ENCODE measurements at regions not wholly inside any gene's neighbourhood (a gene's known extent, or its start where the extent isn't known, plus 50 kb on each side); places are given as distances from the start of the nearest gene placed in this dataset.
"Not testable (repeated sequence)": the region's sequence is repeated elsewhere in the genome, so short reads cannot be mapped to it uniquely, and the experiment has no call there.

DNA sequence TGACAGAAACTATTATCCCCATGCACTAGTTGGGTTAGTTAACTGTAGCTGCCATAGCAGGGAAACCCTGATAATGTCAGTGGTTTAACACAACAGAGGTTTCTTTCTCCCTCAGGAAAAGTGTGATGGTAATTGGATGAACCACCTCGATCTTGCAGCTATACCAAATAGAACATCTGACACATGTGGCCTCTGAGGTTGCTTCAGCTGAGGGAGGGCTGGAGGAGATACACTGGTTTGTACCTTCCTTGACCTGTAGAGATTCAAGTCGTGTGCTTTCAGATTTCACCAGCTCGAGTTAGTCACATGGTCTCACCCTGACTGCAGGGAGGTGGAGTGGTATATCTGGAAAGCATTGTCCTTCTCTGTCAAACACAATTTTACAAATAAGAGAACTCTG is 147.2 kb upstream of the SFRP2 start:
- DNase-seq (ENCODE audit: low spot score): no peak

DNA sequence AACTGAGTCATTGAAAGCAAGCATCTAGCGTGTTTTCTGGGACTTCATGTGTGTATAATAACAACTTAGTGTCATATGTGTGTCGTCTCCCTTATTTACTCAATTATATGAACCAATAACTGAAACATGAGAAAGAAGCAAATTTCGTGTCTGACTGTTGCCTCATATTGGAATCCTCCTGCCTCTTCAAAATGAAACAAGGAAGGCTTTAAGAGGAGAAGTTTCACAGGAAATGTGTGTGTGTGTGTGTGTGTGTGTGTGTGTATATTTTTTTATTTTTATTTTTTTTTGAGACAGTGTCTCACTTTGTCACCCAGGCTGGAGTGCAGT is 145.8 kb upstream of the SFRP2 start:
- no peak for DNase-seq (ENCODE audit: low spot score)

DNA sequence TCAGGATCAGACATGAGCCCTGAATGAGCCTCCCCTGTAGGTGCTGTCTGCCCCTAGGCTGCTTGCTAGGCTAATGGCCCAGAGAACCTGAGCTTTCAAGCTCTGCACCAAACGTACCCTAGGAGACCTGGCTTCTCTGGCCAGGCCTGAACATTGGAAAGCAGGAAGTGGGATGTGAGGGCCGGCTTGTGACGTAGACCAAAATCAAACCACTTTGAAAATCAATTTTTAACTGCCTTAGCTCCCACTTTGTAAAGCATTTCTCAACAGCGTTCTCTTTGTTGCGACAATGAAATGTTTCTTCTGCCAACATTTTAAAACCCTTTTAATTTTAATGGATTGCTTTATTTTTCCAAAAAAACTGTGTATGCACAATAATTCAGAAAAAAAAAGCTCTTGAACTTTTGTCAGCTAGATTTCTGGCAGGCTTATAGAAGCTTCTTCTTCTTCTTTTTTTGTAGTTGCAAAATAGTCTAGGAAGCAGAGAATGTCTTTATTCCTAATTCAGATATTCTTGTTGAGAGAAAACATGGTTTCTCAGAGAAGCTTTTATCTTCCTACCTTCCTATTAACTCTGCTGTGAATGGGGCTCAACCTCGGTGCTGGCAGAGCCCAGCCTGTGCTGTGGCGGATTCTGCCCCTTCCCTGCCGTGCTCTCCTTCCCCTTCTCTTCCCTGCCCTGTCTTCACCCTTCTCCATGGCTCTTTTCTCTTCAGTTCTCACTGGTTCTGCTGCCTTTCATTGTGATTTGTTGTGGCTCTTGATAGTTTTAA is 145.2 kb upstream of the SFRP2 start:
- no peak for DNase-seq (ENCODE audit: low spot score)

DNA sequence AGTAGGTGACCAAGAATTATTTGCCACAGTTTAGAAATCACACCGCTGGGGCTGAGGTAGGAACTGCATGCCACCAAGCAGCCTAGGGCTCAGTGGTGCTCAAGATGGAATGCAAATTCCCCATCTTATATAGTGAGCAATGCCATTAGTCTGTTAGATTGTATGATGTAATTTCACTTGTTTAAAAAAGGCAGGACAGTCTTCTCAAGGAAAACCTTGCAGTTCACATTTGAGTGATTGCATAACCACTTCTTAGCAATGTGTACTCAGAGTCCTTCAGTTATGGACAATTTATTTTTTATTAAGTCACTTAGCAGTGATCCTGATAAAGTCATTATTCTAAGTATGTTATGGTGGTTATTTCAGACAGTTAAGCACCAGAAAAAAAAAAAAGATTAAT is 142.9 kb upstream of the SFRP2 start:
- DNase-seq (ENCODE audit: low spot score): no peak

DNA sequence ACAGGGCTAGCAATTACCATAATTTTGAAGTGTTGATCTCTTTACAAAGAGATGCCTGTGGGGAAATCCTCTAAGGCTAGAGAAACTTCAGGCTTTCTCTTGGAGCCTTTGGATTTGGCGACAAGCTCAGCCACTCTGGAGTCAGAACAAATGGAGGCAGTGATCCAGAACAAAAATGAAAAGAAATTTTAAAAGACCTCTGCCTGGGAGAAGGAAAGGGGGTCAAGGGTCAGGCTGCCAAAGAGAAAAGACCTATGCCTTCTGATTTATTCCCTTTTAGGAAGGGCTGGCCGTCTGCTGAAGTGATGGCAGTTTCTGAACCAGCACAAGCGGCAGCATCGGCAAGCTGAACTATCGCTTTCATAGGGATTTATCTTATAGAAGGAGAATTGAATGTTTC is 140.8 kb upstream of the SFRP2 start:
- no peak for DNase-seq (ENCODE audit: low spot score)

DNA sequence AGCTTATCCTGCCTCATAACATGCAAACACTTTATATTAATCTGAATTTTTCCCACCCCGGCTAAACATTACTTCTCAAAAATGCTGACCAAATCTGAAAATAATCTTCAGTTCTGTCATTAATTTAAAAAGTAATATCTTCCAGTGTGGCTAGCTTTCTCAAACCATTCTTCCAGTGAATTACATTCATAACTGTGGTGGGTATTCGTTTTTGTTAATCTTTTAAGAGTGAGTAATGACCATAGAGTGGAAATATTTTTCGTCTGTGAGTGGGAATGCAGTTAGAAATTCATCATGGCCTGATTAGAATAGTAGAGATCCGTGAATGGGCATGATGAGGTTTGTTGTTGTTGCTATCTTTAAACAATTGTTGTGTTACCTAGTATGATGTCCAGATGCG is 138.6 kb upstream of the SFRP2 start:
- no peak for DNase-seq (ENCODE audit: low spot score)

- DNase-seq (ENCODE audit: low spot score): no peak
Measured at GRCh38 chr4:153922148-153922547, 133.3 kb upstream of the SFRP2 start.

- no peak for DNase-seq (ENCODE audit: low spot score)
Measured at GRCh38 chr4:153919667-153920066, 130.8 kb upstream of the SFRP2 start.

- DNase-seq (ENCODE audit: low spot score): no peak
Measured at GRCh38 chr4:153916273-153916755, 127.4 kb upstream of the SFRP2 start.

GRCh38 chr4:153912301-153912700 is 123.4 kb upstream of the SFRP2 start:
- DNase-seq (ENCODE audit: low spot score): no peak

- DNase-seq (ENCODE audit: low spot score): no peak
Measured at GRCh38 chr4:153909672-153910071, 120.8 kb upstream of the SFRP2 start.

DNA sequence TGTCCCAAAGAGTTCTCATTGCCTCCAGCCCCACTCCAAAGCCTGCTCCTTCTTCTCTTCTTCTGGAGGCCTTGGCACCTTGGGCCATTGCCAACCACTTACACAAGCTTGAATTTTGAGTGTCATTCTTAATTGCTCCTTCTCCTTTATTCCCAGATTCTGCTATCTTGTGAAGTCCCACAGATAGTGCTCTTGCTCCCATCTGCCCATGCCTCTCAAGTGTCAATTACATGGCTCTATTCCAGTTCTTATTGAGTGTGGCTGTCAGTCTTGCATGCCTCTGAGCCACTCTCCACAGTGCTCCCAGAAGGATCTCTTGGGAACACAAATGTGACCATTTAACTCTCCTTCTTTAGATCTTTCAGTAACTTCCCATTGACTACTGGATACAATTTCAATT is 117.3 kb upstream of the SFRP2 start:
- no peak for DNase-seq (ENCODE audit: low spot score)

DNA sequence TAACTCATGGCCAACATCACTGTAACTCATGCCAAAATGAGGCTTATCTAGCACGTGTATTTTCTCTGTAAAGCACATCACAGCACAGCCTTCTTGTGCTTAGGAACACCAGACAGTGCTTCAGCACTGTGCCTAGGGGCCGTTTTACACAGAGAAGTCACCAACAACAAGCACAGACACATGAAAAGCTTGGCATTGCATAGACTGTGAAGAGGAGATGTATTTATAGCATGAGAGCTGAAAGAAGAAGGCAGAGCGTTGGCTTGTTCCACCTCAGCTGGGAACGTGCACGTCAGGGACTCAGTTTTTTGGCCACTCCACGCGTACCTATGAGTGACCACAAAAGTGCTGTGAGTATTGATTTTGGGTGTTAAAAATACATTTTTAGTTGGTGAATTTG is 116.3 kb upstream of the SFRP2 start:
- no peak for DNase-seq (ENCODE audit: low spot score)

- no peak for DNase-seq (ENCODE audit: low spot score)
Measured at GRCh38 chr4:153904011-153904410, 115.1 kb upstream of the SFRP2 start.

- DNase-seq (ENCODE audit: low spot score): no peak
Measured at GRCh38 chr4:153901220-153901619, 112.3 kb upstream of the SFRP2 start.

DNA sequence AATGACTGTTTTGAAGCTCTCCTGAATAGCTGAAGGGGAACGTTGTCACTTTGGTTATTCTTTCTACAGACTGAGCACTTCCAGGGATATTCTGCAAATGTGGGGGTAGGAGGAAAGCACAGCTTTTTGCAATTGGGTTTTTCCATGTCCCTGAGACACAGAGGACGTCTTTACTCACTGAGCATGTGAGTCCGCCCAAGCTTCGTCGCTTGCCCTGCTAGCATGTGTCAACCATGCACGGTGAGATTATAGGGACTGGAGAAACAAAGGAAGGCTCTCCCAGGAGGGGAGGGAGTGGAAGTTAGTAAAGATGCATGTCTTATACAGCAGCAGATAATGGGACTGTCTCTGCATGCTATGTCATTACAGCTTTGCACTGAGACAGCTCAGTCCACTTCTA is 111.5 kb upstream of the SFRP2 start:
- DNase-seq (ENCODE audit: low spot score): no peak

DNA sequence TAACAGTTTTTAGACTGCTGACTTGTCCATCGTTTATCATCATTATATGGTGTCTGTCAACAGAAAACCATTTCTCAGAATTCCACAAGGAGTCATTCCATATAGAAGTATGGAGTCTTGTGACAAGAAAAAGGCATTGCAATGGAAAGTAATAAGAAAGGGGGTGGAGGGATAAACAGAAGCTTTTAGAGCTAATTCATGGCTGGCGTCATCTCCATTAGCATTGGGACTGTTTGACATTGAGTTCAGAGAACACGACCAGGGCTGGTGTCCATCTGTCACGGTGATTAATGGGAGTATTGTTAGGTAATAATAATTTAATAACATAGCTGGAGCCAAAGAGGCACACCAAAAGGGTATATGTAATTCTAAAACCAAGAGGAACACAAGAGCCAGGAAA is 101.9 kb upstream of the SFRP2 start:
- no peak for DNase-seq (ENCODE audit: low spot score)

- DNase-seq (ENCODE audit: low spot score): no peak
Measured at GRCh38 chr4:153887217-153887616, 98.3 kb upstream of the SFRP2 start.

GRCh38 chr4:153884325-153884724 is 95.4 kb upstream of the SFRP2 start:
- no peak for DNase-seq (ENCODE audit: low spot score)

- no peak for DNase-seq (ENCODE audit: low spot score)
Measured at GRCh38 chr4:153880983-153881382, 92.1 kb upstream of the SFRP2 start.

GRCh38 chr4:153877898-153878297 is 89.0 kb upstream of the SFRP2 start:
- no peak for DNase-seq (ENCODE audit: low spot score)

DNA sequence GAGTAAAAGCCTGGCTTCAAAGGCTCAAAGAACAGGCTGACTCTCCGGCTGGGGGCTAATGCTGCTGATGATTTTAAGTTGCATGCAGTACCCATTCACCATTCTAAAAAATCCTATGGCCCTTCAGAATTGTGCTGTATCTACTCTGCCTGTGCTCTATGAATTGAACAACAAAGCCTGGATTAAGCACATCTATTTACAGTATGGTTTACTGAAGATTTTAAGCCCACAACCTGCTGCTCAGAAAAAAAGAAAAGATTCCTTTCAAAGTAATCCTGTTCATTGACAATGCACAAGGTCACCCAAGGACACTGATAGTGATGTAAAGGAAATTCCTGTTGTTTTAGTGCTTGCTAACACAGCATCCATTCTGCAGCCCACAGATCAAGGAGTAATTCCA is 84.9 kb upstream of the SFRP2 start:
- no peak for DNase-seq (ENCODE audit: low spot score)

DNA sequence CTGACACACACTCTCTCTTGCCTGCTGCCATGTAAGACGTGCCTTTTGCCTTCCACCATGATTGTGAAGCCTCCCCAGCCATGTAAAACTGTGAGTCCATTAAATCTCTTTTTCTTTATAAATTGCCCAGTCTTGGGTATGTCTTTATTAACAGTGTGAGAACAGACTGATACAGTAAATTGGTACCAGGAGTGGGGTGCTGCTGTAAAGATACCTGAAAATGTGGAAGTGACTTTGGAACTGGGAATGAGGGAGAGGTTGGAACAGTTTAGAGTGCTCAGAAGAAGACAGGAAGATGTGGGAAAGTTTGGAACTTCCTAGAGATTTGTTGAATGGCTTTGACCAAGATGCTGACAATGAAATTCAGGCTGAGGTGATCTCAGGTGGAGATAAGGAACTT is 77.9 kb upstream of the SFRP2 start:
- DNase-seq (ENCODE audit: low spot score): not testable (repeated sequence)

GRCh38 chr4:153852501-153852900 is 63.6 kb upstream of the SFRP2 start:
- DNase-seq (ENCODE audit: low spot score): no peak
